Calu3 (cell line): ENCODE measurements at regions not wholly inside any gene's neighbourhood (a gene's known extent, or its start where the extent isn't known, plus 50 kb on each side); places are given as distances from the start of the nearest gene placed in this dataset.

ENCODE experiments used
- BruUV-seq: library from RNA; stranded (reverse); fragments of 400-500 nt; replicated peaks from 2 replicates; lab custom pipeline; 2021; lab: Mats Ljungman, UMichigan
- CTCF ChIA-PET: fragments of 300-600 bp; sonication (Branson Sonifier 250); formaldehyde crosslinking; loops from one replicate; lab custom pipeline; 2022; ENCODE audit warnings: antibody characterized with exemption; lab: Charles Lee
- DNase-seq: peaks from one replicate; pipeline ENCODE4 v3.0.0; 2022
- H3K27ac Mint-ChIP-seq: one replicate; pipeline ENCODE4 v1.8.0; 2022; ENCODE audit warnings: mixed read lengths; ENCODE audit not compliant: unreplicated experiment
- H3K27me3 Mint-ChIP-seq: one replicate; pipeline ENCODE4 v1.8.0; 2022; ENCODE audit warnings: mixed read lengths; ENCODE audit not compliant: unreplicated experiment
- H3K36me3 Mint-ChIP-seq: one replicate; pipeline ENCODE4 v1.8.0; 2022; ENCODE audit warnings: mild to moderate bottlenecking, moderate library complexity, mixed read lengths; ENCODE audit not compliant: insufficient read depth, unreplicated experiment
- H3K4me1 Mint-ChIP-seq: one replicate; pipeline ENCODE4 v1.8.0; 2022; ENCODE audit warnings: mild to moderate bottlenecking, low read depth, mixed read lengths; ENCODE audit not compliant: unreplicated experiment
- H3K4me3 Mint-ChIP-seq: one replicate; pipeline ENCODE4 v1.8.0; 2022; ENCODE audit warnings: mild to moderate bottlenecking, low read depth, moderate library complexity, mixed read lengths; ENCODE audit not compliant: unreplicated experiment
- H3K9me3 Mint-ChIP-seq: one replicate; pipeline ENCODE4 v1.8.0; 2022; ENCODE audit warnings: low read depth, mixed read lengths; ENCODE audit not compliant: unreplicated experiment
- CTCF ChIP-seq: fragments of 200-600 bp; IDR thresholded peaks from one replicate; pipeline ENCODE4 v1.8.0; 2022; ENCODE audit warnings: antibody characterized with exemption; ENCODE audit not compliant: unreplicated experiment
- intact Hi-C: fragments of 100-400 bp; cut with micrococcal nuclease; formaldehyde crosslinking; loops from one replicate; pipeline ENCODE4 v1.10.0; 2022; ENCODE audit not compliant: unreplicated experiment

- Mint-ChIP-seq H3K9me3 (peaks cover 11% of the 10 kb centered on the region), H3K4me1 (no peaks in the 10 kb centered on the region), H3K36me3 (no peaks in the 10 kb centered on the region), H3K27me3 (no peaks in the 10 kb centered on the region), H3K27ac (no peak overlapping the region), H3K4me3 (no peak overlapping the region)
- intact Hi-C loops: no loop called here
- DNase-seq: no peak
- TF ChIP-seq CTCF: no peak
- no TSS peak for BruUV-seq
- CTCF ChIA-PET: no interaction called here
Observed at GRCh38 chr7:49261928-49262327, 337.6 kb downstream of the CDC14C start.

- Mint-ChIP-seq H3K27ac (no peak overlapping the region), H3K4me1 (no peaks in the 10 kb centered on the region), H3K9me3 (peaks cover 14% of the 10 kb centered on the region), H3K4me3 (no peak overlapping the region), H3K36me3 (no peaks in the 10 kb centered on the region), H3K27me3 (no peaks in the 10 kb centered on the region)
- intact Hi-C loops: no loop called here
- no peak for DNase-seq
- no TSS peak for BruUV-seq
- no peak for TF ChIP-seq CTCF
- CTCF ChIA-PET: no interaction called here
Observed at GRCh38 chr7:49264530-49264929, 340.2 kb downstream of the CDC14C start.

- Mint-ChIP-seq H3K4me1 (no peaks in the 10 kb centered on the region), H3K27me3 (no peaks in the 10 kb centered on the region), H3K27ac (no peak overlapping the region), H3K4me3 (no peak overlapping the region), H3K36me3 (no peaks in the 10 kb centered on the region), H3K9me3 (peaks cover 15% of the 10 kb centered on the region)
- no TSS peak for BruUV-seq
- CTCF ChIA-PET: no interaction called here
- TF ChIP-seq CTCF: no peak
- intact Hi-C loops: no loop called here
- no peak for DNase-seq
Observed at GRCh38 chr7:49273897-49274296, 349.6 kb downstream of the CDC14C start.

GRCh38 chr7:49279891-49280290, 355.5 kb downstream of the CDC14C start:
- BruUV-seq: no TSS peak
- Mint-ChIP-seq H3K36me3 (no peaks in the 10 kb centered on the region), H3K9me3 (peaks cover 14% of the 10 kb centered on the region), H3K27me3 (no peaks in the 10 kb centered on the region), H3K4me3 (no peak overlapping the region), H3K4me1 (no peaks in the 10 kb centered on the region), H3K27ac (no peak overlapping the region)
- TF ChIP-seq CTCF: no peak
- CTCF ChIA-PET: no interaction called here
- DNase-seq: no peak
- intact Hi-C loops: no loop called here
